ENCODE measurements at regions not wholly inside any gene's neighbourhood (a gene's known extent, or its start where the extent isn't known, plus 50 kb on each side); places are given as distances from the start of the nearest gene placed in this dataset.

DNA sequence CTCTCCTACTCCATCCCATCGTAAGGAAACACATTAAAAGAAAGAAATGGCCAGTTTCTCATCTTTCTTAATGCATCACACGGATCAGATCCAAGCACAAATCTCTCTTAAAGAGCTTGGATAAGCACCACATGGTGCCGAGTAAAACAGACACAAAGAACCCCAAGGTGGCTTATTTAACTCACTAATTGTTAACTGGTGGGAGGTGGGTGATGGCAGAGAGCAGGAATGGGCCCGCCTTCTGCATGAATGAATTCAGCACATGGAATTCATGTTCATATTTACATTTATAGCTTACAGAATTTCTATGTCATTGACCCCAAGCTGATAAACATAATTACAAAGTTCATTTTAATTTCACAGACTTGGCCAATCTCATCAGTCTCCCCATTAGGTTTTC is 89.9 kb downstream of the MZT1 start:
- no peaks in the 10 kb centered on the region for H3K9me3 Mint-ChIP-seq
- no peak overlapping the region for H3K27ac ChIP-seq (ENCODE audit: low read length)
- no peaks in the 10 kb centered on the region for H3K4me1 Mint-ChIP-seq
- ChIA-PET CTCF (interaction anchor here in 1 of 2 donors (0.9 kb wide), 1 partner anchor 11 kb away, joined by 3 read pairs; no protein-coding TSS in a partner anchor), POLR2A (no interaction called here)
- H3K4me3 ChIP-seq (ENCODE audit: control insufficient read depth in 1 of 2, extremely low read depth in 1 of 2, low read length in 1 of 2), result no peak overlapping the region
- H3K27ac Mint-ChIP-seq, result no peak overlapping the region
- H3K4me3 Mint-ChIP-seq, result no peak overlapping the region
- H3K27me3 Mint-ChIP-seq, result peaks cover 0 to 4% of the 10 kb centered on the region in 2 donors
- H3K27me3 ChIP-seq (replicated peaks in 1 of 2; ENCODE audit: control insufficient read depth in 2 of 2, extremely low read depth in 1 of 2, insufficient read depth in 2 of 2, low read length in 1 of 2), result no peaks in the 10 kb centered on the region
- no peaks in the 10 kb centered on the region for H3K9me3 ChIP-seq
- 40% methylated on average over 1 of the region's 4 CpGs for WGBS (ENCODE audit: insufficient coverage)
- H3K4me1 ChIP-seq (ENCODE audit: control insufficient read depth in 1 of 2, extremely low read depth in 1 of 2, insufficient read depth in 2 of 2, low read length in 2 of 2), result no peaks in the 10 kb centered on the region
- ATAC-seq (replicated peaks in 1 of 4) (no peak), DNase-seq (no peak)
- no peaks in the 10 kb centered on the region for H3K36me3 ChIP-seq (ENCODE audit: control insufficient read depth in 2 of 2, extremely low read depth in 1 of 2, insufficient read depth in 1 of 2, low read length in 1 of 2)
- no peaks in the 10 kb centered on the region for H3K36me3 Mint-ChIP-seq

DNA sequence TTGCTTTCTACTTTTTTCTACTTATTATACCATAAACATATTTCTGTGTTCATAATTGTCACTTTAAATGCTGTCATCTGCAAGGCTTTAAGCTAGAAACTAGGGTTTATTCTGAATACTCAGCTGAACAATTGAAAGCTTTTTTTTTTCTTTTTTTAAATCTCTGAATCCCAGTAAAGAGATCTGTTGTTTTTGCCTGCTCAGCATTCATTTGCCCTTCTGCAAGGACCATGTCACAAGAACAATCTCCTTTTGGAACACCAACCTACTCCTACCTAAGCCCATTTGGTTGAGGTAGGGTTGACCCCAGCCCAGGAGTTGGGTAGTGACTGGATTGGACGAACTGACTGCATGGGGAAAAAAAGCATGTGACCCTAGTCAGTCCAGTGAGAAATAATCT is 92.6 kb downstream of the MZT1 start:
- H3K36me3 ChIP-seq (ENCODE audit: control insufficient read depth in 2 of 2, extremely low read depth in 1 of 2, insufficient read depth in 1 of 2, low read length in 1 of 2), result no peaks in the 10 kb centered on the region

DNA sequence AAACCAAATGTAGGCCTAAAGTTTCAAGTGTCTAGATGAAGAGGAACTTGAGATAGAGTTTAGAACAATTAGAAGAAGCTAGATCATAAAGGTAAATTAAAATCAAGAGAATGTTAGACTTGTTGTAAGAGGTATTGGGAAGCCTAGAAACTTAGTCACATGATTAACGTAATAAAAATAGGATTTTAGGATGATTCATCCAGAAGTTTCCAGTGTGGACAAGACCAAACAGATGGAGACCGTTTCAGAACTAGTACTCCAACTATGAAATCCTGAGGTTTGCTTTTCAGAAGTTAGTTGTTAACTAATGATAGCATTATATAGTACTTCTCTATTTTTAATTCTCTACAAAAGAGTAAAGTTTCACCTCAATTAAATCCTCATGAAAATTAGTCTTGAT is 104.9 kb downstream of the MZT1 start:
- peaks cover 0 to 11% of the 10 kb centered on the region in 2 experiments for H3K27me3 ChIP-seq (replicated peaks in 1 of 2; ENCODE audit: control insufficient read depth in 2 of 2, extremely low read depth in 1 of 2, insufficient read depth in 2 of 2, low read length in 1 of 2)
- H3K36me3 Mint-ChIP-seq, result no peaks in the 10 kb centered on the region
- CTCF ChIA-PET, result no interaction called here
- no peak overlapping the region for H3K4me3 ChIP-seq (ENCODE audit: control insufficient read depth in 1 of 2, extremely low read depth in 1 of 2, low read length in 1 of 2)
- WGBS (ENCODE audit: insufficient coverage), result 17% methylated on average over 1 of the region's 2 CpGs
- no peaks in the 10 kb centered on the region for H3K4me1 Mint-ChIP-seq
- no peaks in the 10 kb centered on the region for H3K4me1 ChIP-seq (ENCODE audit: control insufficient read depth in 1 of 2, extremely low read depth in 1 of 2, insufficient read depth in 2 of 2, low read length in 2 of 2)
- H3K27me3 Mint-ChIP-seq, result peaks cover 11 to 17% of the 10 kb centered on the region in 2 donors
- DNase-seq (no peak), ATAC-seq (replicated peaks in 1 of 4) (no peak)
- no peaks in the 10 kb centered on the region for H3K9me3 Mint-ChIP-seq
- no peak overlapping the region for H3K27ac ChIP-seq (ENCODE audit: low read length)
- H3K4me3 Mint-ChIP-seq, result no peak overlapping the region
- no peaks in the 10 kb centered on the region for H3K36me3 ChIP-seq (ENCODE audit: control insufficient read depth in 2 of 2, extremely low read depth in 1 of 2, insufficient read depth in 1 of 2, low read length in 1 of 2)
- no peaks in the 10 kb centered on the region for H3K9me3 ChIP-seq
- POLR2A ChIA-PET, result no interaction called here
- no peak overlapping the region for H3K27ac Mint-ChIP-seq

More for the DNA sequence above, 92.6 kb downstream of the MZT1 start:
- Mint-ChIP-seq H3K36me3 (no peaks in the 10 kb centered on the region), H3K4me3 (no peak overlapping the region), H3K9me3 (peaks cover 0 to 5% (median 0%) of the 10 kb centered on the region in 3 donors), H3K27ac (no peak overlapping the region), H3K4me1 (no peaks in the 10 kb centered on the region), H3K27me3 (peaks cover 0 to 1% of the 10 kb centered on the region in 2 donors)
- Histone ChIP-seq H3K4me1 (ENCODE audit: control insufficient read depth in 1 of 2, extremely low read depth in 1 of 2, insufficient read depth in 2 of 2, low read length in 2 of 2) (no peaks in the 10 kb centered on the region), H3K9me3 (no peaks in the 10 kb centered on the region), H3K27ac (ENCODE audit: low read length) (no peak overlapping the region), H3K27me3 (replicated peaks in 1 of 2; ENCODE audit: control insufficient read depth in 2 of 2, extremely low read depth in 1 of 2, insufficient read depth in 2 of 2, low read length in 1 of 2) (no peaks in the 10 kb centered on the region), H3K4me3 (ENCODE audit: control insufficient read depth in 1 of 2, extremely low read depth in 1 of 2, low read length in 1 of 2) (no peak overlapping the region)
- no peak for DNase-seq
- ATAC-seq (replicated peaks in 1 of 4), result no peak
- WGBS (ENCODE audit: insufficient coverage), result 86% methylated on average over 1 of the region's 1 CpG
- ChIA-PET CTCF (interaction anchor here in 1 of 2 donors (1.1 kb wide), 1 partner anchor 8 kb away, joined by 4 read pairs; no protein-coding TSS in a partner anchor), POLR2A (no interaction called here)

DNA sequence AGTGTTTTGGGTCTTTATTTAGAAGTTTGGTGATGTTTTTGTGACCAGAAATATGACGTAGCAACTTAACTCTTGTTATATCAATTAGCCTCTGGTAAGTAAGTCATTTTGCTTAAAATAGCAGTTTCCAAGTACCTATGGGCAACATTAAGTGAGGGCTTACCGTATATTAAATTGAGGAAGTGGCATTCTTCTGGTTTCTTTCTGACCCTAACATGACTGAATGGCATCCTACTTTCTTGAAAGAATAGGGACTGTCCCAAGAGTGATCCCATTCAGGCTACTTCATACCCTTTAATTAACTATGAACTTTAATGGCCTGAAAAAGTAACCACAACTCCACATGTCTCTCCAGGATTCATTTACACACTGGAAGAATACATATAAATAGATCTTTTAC is 106.6 kb downstream of the MZT1 start:
- ChIA-PET CTCF (no interaction called here), POLR2A (no interaction called here)
- H3K27me3 Mint-ChIP-seq, result peaks cover 4 to 7% of the 10 kb centered on the region in 2 donors
- Histone ChIP-seq H3K27me3 (replicated peaks in 1 of 2; ENCODE audit: control insufficient read depth in 2 of 2, extremely low read depth in 1 of 2, insufficient read depth in 2 of 2, low read length in 1 of 2) (peaks cover 0 to 5% of the 10 kb centered on the region in 2 experiments), H3K36me3 (ENCODE audit: control insufficient read depth in 2 of 2, extremely low read depth in 1 of 2, insufficient read depth in 1 of 2, low read length in 1 of 2) (no peaks in the 10 kb centered on the region), H3K9me3 (no peaks in the 10 kb centered on the region), H3K4me1 (ENCODE audit: control insufficient read depth in 1 of 2, extremely low read depth in 1 of 2, insufficient read depth in 2 of 2, low read length in 2 of 2) (no peaks in the 10 kb centered on the region), H3K27ac (ENCODE audit: low read length) (no peak overlapping the region), H3K4me3 (ENCODE audit: control insufficient read depth in 1 of 2, extremely low read depth in 1 of 2, low read length in 1 of 2) (no peak overlapping the region)
- no peaks in the 10 kb centered on the region for H3K9me3 Mint-ChIP-seq
- DNase-seq (no peak), ATAC-seq (replicated peaks in 1 of 4) (no peak)
- no peaks in the 10 kb centered on the region for H3K36me3 Mint-ChIP-seq
- no peak overlapping the region for H3K27ac Mint-ChIP-seq
- no peak overlapping the region for H3K4me3 Mint-ChIP-seq
- H3K4me1 Mint-ChIP-seq, result no peaks in the 10 kb centered on the region
- WGBS (ENCODE audit: insufficient coverage), result no CpG with 5 or more reads among the region's 2 CpGs

DNA sequence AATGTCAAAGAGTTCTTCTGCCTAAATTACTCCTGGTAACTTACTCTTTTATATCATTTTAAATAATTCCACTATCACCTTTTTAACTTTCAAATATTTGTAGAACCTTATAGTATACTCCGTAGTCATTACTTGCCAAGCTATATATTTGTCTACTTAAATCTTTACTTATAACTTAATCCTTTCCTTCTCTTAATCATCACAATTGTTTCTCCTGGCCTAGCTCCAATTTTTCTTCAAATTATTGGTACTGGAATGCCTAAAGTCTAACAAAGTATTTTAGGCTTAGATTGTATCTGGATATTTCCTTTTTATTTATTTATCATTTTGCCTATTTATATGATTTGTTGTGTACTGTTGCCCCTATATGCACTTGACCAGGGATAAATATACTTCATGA is 109.5 kb downstream of the MZT1 start:
- H3K27me3 ChIP-seq (replicated peaks in 1 of 2; ENCODE audit: control insufficient read depth in 2 of 2, extremely low read depth in 1 of 2, insufficient read depth in 2 of 2, low read length in 1 of 2), result no peaks in the 10 kb centered on the region
- POLR2A ChIA-PET, result interaction anchor here in 1 of 2 donors (0.6 to 0.7 kb wide), 2 partner anchors 96 to 393 kb away, joined by 3 to 5 read pairs; no protein-coding TSS in a partner anchor
- Mint-ChIP-seq H3K4me3 (no peak overlapping the region), H3K27ac (no peak overlapping the region), H3K4me1 (no peaks in the 10 kb centered on the region), H3K9me3 (no peaks in the 10 kb centered on the region), H3K27me3 (peaks cover 0 to under 1% of the 10 kb centered on the region in 2 donors), H3K36me3 (no peaks in the 10 kb centered on the region)
- no peak overlapping the region for H3K4me3 ChIP-seq (ENCODE audit: control insufficient read depth in 1 of 2, extremely low read depth in 1 of 2, low read length in 1 of 2)
- no peaks in the 10 kb centered on the region for H3K9me3 ChIP-seq
- DNase-seq (no peak), ATAC-seq (replicated peaks in 1 of 4) (no peak)
- no peak overlapping the region for H3K27ac ChIP-seq (ENCODE audit: low read length)
- WGBS (ENCODE audit: insufficient coverage), result no CpG with 5 or more reads among the region's 1 CpG
- CTCF ChIA-PET, result interaction anchor here in 1 of 2 donors (0.6 kb wide), 1 partner anchor 1373 kb away, joined by 3 read pairs; no protein-coding TSS in a partner anchor
- no peaks in the 10 kb centered on the region for H3K4me1 ChIP-seq (ENCODE audit: control insufficient read depth in 1 of 2, extremely low read depth in 1 of 2, insufficient read depth in 2 of 2, low read length in 2 of 2)
- H3K36me3 ChIP-seq (ENCODE audit: control insufficient read depth in 2 of 2, extremely low read depth in 1 of 2, insufficient read depth in 1 of 2, low read length in 1 of 2), result no peaks in the 10 kb centered on the region

DNA sequence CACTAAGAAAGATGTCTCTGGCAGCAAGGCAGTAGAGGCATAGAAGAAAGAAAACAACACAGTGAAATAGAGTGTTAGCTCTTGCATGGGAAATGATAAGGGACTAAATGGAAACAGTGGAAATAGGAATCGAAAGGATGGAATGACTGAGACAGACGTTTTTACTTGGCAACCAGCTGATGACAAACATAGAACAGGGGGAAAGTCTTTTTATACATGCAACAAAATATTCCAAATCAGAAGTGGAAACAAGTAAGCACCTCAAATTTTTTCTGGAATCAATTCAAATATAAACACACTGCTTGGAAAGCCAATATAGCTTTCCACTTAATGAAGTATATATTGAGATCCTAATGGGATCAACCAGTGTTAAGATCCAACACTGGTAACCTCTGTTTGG is 110.2 kb downstream of the MZT1 start:
- H3K4me3 ChIP-seq (ENCODE audit: control insufficient read depth in 1 of 2, extremely low read depth in 1 of 2, low read length in 1 of 2), result no peak overlapping the region
- ATAC-seq (replicated peaks in 1 of 4), result no peak
- no peaks in the 10 kb centered on the region for H3K4me1 ChIP-seq (ENCODE audit: control insufficient read depth in 1 of 2, extremely low read depth in 1 of 2, insufficient read depth in 2 of 2, low read length in 2 of 2)
- WGBS (ENCODE audit: insufficient coverage), result no CpG with 5 or more reads among the region's 2 CpGs
- Mint-ChIP-seq H3K27me3 (no peaks in the 10 kb centered on the region), H3K36me3 (no peaks in the 10 kb centered on the region), H3K4me1 (no peaks in the 10 kb centered on the region), H3K9me3 (no peaks in the 10 kb centered on the region), H3K27ac (no peak overlapping the region), H3K4me3 (no peak overlapping the region)
- no peaks in the 10 kb centered on the region for H3K9me3 ChIP-seq
- POLR2A ChIA-PET, result no interaction called here
- H3K27ac ChIP-seq (ENCODE audit: low read length), result no peak overlapping the region
- no peak for DNase-seq
- no peaks in the 10 kb centered on the region for H3K36me3 ChIP-seq (ENCODE audit: control insufficient read depth in 2 of 2, extremely low read depth in 1 of 2, insufficient read depth in 1 of 2, low read length in 1 of 2)
- CTCF ChIA-PET, result interaction anchor here in 1 of 2 donors (0.7 kb wide), 1 partner anchor 77 kb away, joined by 4 read pairs; no protein-coding TSS in a partner anchor
- no peaks in the 10 kb centered on the region for H3K27me3 ChIP-seq (replicated peaks in 1 of 2; ENCODE audit: control insufficient read depth in 2 of 2, extremely low read depth in 1 of 2, insufficient read depth in 2 of 2, low read length in 1 of 2)
